Right lobe of liver (tissue), 4 donors: ENCODE measurements at regions not wholly inside any gene's neighbourhood (a gene's known extent, or its start where the extent isn't known, plus 50 kb on each side); places are given as distances from the start of the nearest gene placed in this dataset.

Experiments
- CTCF ChIP-seq, 4 donors: fragments of 200-600 bp in 3 of 4; fragments of 450-650 bp in 1 of 4; IDR thresholded peaks; one replicate each; pipeline versions ENCODE4 v1.5.1 to v1.8.0; 2016 to 2022; ENCODE audit warnings: antibody characterized with exemption in 4 of 4, mild to moderate bottlenecking in 2 of 4
- POLR2A ChIP-seq: fragments of 450-650 bp; IDR thresholded peaks from one replicate; pipeline ENCODE4 v1.6.1; 2017; ENCODE audit warnings: antibody characterized with exemption, mild to moderate bottlenecking
- donor health status: DM: no; HTN: no; CAD: no.
- donor health status: DM: no; HTN: no; CAD: no.
- donor health status: DM: no; HTN: yes; CAD: no.

- no peak for TF ChIP-seq CTCF (IDR thresholded peaks at IDR 0.05)
- TF ChIP-seq POLR2A: no peak
Observed at GRCh38 chr3:70557976-70558375, 245.5 kb upstream of the MDFIC2 start.
